GM04504 (cell line): ENCODE measurements at regions not wholly inside any gene's neighbourhood (a gene's known extent, or its start where the extent isn't known, plus 50 kb on each side); places are given as distances from the start of the nearest gene placed in this dataset.
A peak's percentile ranks its signal among the peaks of the same experiment; 100 is the strongest.
"Not testable (repeated sequence)": the region's sequence is repeated elsewhere in the genome, so short reads cannot be mapped to it uniquely, and the experiment has no call there.

ENCODE experiments used
- DNase-seq: peaks from one replicate; pipeline ENCODE4 v3.0.0-alpha.2; 2012; ENCODE audit warnings: low read depth

GRCh38 chr2:7146151-7146550, 228.9 kb downstream of the RNF144A start:
- no peak for DNase-seq

DNA sequence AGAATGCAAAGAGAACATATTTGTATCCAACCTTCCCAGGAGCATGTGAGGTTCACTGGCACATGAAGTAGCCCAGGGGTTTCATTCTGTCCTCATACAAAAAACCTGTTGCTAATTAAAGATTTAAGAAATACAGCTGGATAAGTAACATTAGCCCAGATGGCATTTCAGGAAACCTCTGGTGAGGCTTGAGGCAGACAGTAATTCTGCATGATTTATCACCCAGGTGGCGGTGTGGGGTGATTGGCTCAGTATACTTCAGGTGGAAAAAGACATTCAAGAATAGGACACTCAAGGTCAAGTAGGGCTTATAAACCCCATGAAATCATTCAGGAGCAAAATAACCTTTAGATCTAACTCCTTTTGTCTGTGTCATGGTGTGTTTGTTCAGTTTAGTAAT, 237.4 kb downstream of the RNF144A start:
- no peak for DNase-seq

GRCh38 chr2:7161501-7161900, 244.3 kb downstream of the RNF144A start:
- DNase-seq: no peak

DNA sequence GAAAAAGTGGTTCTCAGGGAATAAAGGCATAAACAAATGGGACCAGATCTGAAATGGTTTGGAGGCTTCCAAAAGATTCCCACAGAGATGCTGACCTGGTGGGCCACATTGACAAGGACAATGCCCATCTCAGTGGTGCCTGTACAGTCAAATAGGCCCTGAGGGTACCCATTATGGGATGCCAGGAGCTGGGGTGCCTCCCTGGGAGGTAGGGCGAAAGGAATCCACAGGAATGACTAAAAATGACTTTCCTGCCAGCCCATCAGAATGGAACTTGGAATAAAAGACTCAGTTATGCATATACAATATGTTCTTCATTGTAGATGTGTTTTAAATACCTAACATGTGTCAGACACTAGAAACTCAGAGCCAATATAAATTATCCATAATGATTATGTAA, 248.5 kb downstream of the RNF144A start:
- DNase-seq: no peak

GRCh38 chr2:7167801-7168411, 250.7 kb downstream of the RNF144A start:
- no peak for DNase-seq

GRCh38 chr2:7169593-7169992, 252.4 kb downstream of the RNF144A start:
- no peak for DNase-seq

- DNase-seq: not testable (repeated sequence)
Measured at GRCh38 chr2:7178996-7179395, 261.8 kb downstream of the RNF144A start.

- peak; percentile 4 for DNase-seq
Measured at GRCh38 chr2:7180638-7181370, 263.6 kb downstream of the RNF144A start.

DNA sequence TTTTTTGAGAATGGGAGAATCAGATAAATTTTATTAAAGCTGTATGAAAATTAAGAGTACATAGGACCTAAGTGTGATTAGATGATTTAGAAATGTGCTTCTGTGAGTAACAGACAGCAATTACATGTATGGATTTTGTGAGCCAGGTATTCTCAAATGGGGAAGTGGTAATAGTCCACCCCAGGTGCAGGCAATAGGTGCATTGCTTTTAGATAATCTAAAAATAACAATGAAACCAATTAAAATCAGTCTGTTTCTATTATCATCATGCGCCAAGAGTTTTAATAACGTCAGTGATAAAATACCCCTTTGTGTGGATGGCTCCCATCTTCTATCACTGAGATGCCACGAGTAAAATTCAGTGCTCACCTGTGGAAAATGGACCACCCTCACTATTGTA, 265.3 kb downstream of the RNF144A start:
- DNase-seq: no peak

DNA sequence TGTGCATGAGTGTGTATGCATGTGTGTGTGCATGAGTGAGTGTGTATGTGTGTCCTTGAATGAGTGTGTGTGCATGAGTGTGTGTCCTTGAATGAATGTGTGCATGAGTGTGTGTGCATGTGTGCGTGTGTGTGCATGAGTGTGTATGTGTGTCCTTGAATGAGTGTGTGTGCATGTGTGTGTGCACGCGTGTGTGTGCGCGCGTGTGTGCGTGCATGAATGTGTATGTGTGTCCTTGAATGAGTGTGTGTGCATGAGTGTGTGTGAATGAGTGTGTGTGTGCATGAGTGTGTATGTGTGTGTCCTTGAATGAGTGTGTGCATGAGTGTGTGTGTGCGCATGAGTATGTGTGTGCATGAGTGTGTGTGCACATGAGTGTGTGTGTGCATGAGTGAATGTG, 271.9 kb downstream of the RNF144A start:
- no peak for DNase-seq

DNA sequence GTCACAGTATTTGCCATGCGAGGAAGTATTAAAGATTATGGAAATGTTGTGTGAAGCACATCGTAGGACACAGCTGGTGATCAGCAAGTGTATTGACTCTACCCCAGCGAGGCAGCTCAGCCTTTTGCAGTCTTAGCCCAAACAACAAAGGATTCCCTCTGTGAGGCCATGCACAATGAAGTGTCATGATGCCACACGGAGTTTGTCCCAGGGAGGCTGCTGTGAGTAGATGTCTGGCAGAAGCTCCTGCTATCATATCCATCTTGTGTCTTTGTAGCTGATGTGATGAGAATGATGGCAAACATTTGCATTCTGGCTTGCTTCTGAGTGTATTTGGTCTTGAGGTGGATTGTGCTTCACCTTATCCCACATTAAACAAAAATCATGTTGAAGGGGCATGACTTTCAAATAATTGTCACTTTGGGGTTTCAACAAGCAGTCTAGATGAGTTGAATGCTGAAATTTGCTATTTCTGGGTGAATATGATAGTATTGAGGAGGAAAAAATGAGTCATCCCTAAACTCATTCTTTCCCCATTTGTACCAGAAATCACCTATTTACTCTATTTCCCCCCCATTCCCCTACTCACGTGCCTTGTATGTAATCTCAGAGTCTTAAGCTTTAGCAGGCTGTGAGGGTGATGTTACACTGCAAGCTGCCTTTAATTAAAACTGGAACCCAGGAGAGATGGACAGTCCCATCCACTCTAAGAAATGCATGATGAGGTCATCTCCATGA, 273.5 kb downstream of the RNF144A start:
- no peak for DNase-seq

DNA sequence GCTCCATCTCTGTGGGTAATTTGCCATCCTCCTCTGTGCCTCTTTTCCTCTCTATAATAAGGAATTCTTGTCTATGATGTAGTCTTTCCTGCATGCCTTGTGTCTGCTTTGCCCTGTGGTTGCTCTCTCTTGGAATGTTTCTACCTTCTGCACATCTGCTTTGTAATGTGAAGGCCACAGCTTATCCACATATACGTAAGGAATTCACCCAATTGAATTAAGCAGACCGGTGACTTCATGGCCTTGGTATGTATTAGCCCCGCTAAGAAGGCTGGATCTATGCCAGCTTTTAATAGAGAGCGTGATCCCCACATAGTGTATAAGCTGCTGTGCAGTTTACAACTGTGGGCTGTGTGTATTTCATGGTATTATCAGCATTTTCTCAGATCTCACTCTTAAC, 274.7 kb downstream of the RNF144A start:
- peak; percentile 21 for DNase-seq

- DNase-seq: no peak
Measured at GRCh38 chr2:7193457-7193856, 276.2 kb downstream of the RNF144A start.

GRCh38 chr2:7194950-7195349, 277.7 kb downstream of the RNF144A start:
- no peak for DNase-seq

- no peak for DNase-seq
Measured at GRCh38 chr2:7196883-7197282, 279.7 kb downstream of the RNF144A start.

DNA sequence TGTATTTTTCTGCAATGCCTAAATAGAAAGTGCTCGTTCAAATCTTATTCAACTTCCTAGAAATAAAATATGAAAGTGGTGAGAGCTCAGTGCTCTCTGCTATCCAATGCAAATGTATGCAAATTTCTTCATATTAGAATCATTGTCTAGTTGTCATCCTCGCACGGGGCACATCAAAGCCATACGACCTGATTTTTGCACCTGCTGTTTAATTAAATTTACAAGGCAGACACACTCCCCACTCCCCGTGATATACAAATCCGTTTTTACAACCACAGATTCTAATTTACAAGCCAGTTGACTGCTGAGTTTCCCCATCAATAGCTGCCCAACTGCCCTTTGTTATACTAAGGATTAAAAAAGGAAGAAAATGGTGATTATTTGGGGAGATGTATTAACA, 284.6 kb downstream of the RNF144A start:
- DNase-seq: no peak

- peak; percentile 47 for DNase-seq
Measured at GRCh38 chr2:7203056-7203467, 285.9 kb downstream of the RNF144A start.

- no peak for DNase-seq
Measured at GRCh38 chr2:7205151-7205830, 288.1 kb downstream of the RNF144A start.

GRCh38 chr2:7206111-7206810, 289.0 kb downstream of the RNF144A start:
- DNase-seq: no peak

DNA sequence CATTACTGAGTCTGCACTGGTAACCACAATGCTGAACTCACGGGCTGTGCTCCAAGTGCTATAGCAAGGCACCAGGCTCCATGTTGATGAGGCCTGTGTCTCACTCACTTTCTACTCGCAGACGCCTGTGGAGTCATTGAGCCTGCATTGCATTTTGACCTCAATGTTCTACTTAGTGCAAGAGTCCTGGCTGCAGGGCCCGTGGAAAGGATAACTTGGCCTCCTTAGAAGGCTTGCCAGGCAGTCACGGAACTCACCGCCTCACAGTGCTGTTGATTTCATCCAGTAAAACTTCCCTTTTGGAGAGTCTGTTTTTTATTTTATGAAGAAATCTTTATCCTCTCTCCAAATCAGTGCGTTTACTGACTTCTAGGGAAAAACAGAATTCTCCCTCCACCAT, 290.4 kb downstream of the RNF144A start:
- DNase-seq: no peak

DNA sequence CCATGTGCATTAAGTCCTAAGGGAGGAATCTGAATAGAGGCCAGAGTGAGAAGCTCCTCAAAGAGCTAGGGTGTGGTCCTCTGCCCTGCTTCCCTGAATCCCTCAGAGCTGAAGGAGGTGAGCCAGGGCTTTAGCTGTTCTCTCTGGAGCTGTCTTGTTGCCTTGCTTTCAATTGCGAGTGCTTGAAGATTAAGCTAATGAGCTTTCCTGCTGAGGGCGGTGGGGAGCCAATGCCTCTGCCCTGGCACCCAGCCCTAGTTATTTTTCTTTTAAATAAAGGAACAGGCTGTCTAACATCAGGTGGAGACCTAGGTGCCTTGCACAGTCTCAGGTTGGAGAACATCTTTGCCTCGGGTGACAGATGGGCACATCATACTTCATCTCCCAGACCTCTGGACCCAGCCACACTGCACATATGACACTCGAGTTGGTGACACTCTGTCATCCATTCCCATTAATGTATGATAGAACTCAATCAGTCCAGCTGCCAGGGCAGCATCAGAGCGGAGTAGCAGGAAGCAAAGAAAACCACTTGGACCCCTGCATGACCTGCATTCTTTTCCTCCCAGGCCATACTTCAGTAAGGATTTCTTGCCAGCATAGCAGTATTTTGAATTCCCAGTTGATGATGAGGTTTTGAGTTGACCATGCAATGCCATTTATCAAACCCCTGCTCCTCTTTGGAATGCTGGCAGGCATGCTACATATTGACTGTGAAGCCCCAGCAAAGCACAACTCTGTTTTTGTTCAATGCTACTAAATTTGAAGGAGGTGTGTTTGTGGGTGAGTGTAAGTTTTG, 292.7 kb downstream of the RNF144A start:
- DNase-seq: peak; percentile 30
